GM13976 (cell line): ENCODE measurements at regions not wholly inside any gene's neighbourhood (a gene's known extent, or its start where the extent isn't known, plus 50 kb on each side); places are given as distances from the start of the nearest gene placed in this dataset.

ENCODE experiments used
- DNase-seq: peaks from one replicate; pipeline ENCODE4 v3.0.0; 2012; ENCODE audit warnings: low spot score
- CTCF ChIP-seq: IDR thresholded peaks from 2 replicates; pipeline ENCODE4 v1.5.1; 2012; ENCODE audit warnings: borderline replicate concordance, mild to moderate bottlenecking; ENCODE audit not compliant: insufficient read depth; ENCODE audit errors: extremely low read depth, missing control alignments, control extremely low read depth
- in situ Hi-C: fragments of 300-500 bp; cut with MboI; formaldehyde crosslinking; loops from one replicate; pipeline ENCODE4 v1.12.0; 2022; ENCODE audit warnings: low sequenced_read_pairs, mixed read lengths, inconsistent platforms; ENCODE audit not compliant: unreplicated experiment

GRCh38 chr14:27078191-27078590 lies 480.4 kb upstream of the NOVA1 start:
- no peak for DNase-seq
- in situ Hi-C loops = no loop called here
- no peak for TF ChIP-seq CTCF

DNA sequence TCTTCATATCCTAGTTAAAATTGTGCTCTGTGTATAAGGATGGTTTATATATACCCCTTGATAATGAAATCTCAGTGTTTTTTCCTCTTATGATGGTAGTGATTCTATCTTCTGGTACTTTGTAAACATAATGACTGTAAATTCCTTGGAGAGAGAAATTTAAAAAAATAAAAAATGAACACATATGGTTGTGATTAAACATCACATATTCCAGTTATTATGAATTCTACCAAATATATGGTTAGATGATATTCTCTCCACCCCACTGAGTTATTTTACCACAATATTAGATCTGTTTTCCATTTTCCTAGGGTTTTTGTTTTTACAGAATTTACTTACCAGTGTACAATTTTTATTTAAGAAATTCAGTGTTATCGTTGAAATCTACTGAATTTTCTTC lies 481.9 kb upstream of the NOVA1 start:
- in situ Hi-C loops = no loop called here
- TF ChIP-seq CTCF = no peak
- DNase-seq = no peak

- no peak for TF ChIP-seq CTCF
- in situ Hi-C loops = no loop called here
- DNase-seq = no peak
Measured at GRCh38 chr14:27085500-27085899, 487.7 kb upstream of the NOVA1 start.

GRCh38 chr14:27090716-27091115 lies 492.9 kb upstream of the NOVA1 start:
- no peak for TF ChIP-seq CTCF
- DNase-seq = no peak
- in situ Hi-C loops = no loop called here

GRCh38 chr14:27091973-27092372 lies 494.1 kb upstream of the NOVA1 start:
- in situ Hi-C loops = no loop called here
- TF ChIP-seq CTCF = no peak
- no peak for DNase-seq

DNA sequence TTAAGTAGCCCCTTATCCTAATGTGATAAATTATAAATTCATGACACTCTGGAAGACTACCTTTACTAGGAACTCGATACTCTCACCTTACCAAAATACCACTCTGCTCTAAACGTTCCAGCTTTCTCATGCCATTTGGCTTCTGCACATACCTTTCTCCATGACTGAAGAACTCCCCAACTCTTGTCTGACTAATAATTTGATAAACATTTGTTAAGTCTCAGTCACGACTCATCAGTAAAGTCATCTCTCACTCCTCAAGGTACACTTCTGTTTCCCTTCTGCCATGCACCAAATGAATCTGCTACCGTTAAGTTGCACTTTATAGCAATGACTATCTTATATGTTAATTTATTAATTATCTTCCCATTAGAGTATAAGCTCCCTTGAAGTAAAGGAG lies 498.3 kb upstream of the NOVA1 start:
- TF ChIP-seq CTCF = no peak
- in situ Hi-C loops = no loop called here
- no peak for DNase-seq

GRCh38 chr14:27098451-27098850 lies 500.6 kb upstream of the NOVA1 start:
- no peak for DNase-seq
- in situ Hi-C loops = no loop called here
- TF ChIP-seq CTCF = no peak
